NCI-H128 (cell line): ENCODE measurements at regions not wholly inside any gene's neighbourhood (a gene's known extent, or its start where the extent isn't known, plus 50 kb on each side); places are given as distances from the start of the nearest gene placed in this dataset.
"Not testable (repeated sequence)": the region's sequence is repeated elsewhere in the genome, so short reads cannot be mapped to it uniquely, and the experiment has no call there.

Experiments used
- DNase-seq: peaks from one replicate; lab custom pipeline; 2025; ENCODE audit not compliant: unreplicated experiment; lab: John Stamatoyannopoulos, UW

- no peak for DNase-seq
These were observed 364.2 kb upstream of the CNTN3 start for GRCh38 chr3:74978684-74979083.

GRCh38 chr3:74985028-74985904 lies 370.8 kb upstream of the CNTN3 start:
- not testable (repeated sequence) for DNase-seq

- DNase-seq, result no peak
These were observed 373.6 kb upstream of the CNTN3 start for GRCh38 chr3:74988095-74988494.

GRCh38 chr3:74992898-74993297 lies 378.4 kb upstream of the CNTN3 start:
- no peak for DNase-seq

- DNase-seq, result no peak
These were observed 386.9 kb upstream of the CNTN3 start for GRCh38 chr3:75001330-75001729.

DNA sequence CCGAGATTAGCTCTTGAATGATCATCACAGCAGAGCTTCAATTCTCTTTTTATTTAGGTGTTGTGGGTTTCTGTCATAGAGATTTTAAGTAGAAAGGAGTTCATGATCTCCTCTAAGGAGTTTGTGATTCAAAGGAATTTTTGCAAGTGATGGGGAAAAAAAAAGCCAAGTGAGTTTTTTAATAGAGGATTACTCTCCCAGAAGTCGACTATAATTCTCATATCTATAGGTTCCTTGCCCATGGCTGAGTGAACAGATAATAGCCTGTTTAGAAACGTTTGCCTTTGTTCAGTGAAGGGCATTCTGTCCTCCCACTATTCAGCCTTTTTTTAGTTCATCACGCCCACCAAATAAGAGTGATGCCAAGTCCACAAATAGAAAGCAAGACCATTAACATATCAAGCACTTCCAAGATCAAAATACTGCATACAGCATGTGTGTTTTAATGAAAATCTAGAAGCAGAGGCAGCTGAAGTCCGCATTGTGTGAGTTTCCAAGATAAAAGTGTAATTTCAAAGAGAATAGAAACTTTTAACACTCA lies 398.4 kb upstream of the CNTN3 start:
- DNase-seq, result no peak

- no peak for DNase-seq
These were observed 399.5 kb upstream of the CNTN3 start for GRCh38 chr3:75014008-75014407.

DNA sequence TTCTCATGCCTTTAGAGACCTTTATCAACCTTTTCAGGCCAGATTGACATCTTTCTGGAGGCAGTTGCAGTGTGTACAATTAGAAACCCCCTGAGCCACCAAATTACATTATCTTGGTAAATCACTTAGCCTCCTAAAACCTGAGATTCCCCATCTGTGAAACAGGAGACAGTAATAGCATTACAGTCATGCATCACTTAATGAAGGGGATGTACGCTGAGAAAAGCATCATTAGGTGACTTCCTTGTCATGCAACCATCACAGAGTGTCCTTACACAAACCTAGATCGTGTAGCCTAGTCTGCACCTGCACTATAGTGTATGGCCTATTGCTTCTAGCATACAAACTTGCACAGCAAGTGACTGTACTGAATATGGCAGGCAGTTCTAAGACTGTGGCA lies 400.8 kb upstream of the CNTN3 start:
- no peak for DNase-seq

DNA sequence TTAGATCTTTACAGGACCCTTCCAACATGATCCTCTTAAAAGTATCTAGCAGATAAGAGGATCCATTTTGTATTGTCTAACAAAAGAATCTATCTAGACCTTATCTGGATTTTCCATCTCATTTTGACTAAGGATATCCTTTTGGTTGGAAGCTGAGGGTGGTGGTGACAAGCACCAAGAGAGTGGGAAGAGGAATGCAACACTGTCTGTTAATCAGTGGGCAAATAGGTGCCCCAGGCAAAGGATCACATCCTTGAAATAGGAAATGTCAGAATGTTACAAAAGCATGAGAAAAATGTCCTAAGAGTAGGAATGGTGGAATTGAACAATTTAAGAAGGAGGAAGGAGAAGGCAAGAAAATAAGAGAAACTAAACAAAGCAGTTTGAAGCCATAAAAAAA lies 420.7 kb upstream of the CNTN3 start:
- no peak for DNase-seq

DNA sequence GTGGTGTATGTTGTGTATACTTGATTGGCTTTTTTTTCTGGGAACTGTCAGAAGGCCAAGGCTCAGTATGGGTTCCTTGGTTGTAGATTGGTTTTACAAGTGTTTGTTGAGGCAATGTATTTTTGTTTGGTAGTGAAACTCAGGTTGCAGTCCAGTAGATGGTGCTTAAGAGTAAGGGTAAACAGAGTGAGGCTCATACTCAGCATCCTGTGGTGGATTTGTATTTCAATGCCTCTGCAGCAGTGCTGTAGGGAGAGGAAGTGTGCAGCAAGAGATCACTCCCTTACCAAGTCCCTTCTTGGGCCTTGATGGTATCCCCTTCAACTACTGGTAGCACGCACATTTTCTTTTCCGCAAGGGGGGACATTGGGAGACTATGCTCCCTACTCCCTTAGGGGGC lies 428.5 kb upstream of the CNTN3 start:
- DNase-seq, result no peak

- DNase-seq, result no peak
These were observed 434.2 kb upstream of the CNTN3 start for GRCh38 chr3:75048650-75049049.

- DNase-seq, result no peak
These were observed 435.1 kb upstream of the CNTN3 start for GRCh38 chr3:75049533-75049932.

DNA sequence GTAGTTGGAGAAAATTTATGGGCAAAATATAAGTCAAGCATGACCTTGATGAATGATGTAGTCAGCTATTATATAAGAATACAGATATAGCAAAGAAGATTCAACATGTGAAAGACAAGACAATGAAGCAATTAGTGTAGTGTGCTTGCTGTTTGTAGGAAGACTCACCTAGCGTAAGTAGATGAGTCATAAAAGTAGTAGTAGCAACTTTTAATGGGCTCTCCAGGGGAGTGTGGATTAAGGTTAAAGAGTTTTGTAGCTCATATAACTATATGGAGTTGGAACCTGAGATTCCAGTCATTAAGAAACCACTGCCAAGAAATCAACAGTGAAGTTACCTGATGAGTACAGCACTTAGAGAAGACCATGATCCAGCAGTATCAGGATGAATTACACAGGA lies 444.7 kb upstream of the CNTN3 start:
- DNase-seq, result no peak

DNA sequence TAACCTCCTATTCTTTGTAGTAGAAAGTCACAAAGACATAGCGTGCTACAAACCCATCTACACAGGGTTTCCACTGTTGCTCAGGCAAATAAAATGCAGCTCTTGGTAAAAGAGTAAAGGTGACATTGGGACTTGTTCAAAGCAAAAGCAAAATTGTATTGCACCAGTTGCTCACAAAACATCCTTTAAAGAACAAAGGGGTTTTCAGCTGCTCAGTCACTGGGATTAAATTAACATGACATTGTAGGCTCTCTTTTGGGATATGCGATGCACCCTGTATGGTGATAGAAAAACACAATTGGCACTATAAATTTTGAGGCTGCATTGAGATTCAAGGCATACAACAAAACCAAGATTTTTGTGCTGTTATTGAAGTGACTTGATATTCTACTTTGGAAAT lies 447.3 kb upstream of the CNTN3 start:
- no peak for DNase-seq

GRCh38 chr3:75075158-75075557 lies 460.7 kb upstream of the CNTN3 start:
- DNase-seq, result no peak

DNA sequence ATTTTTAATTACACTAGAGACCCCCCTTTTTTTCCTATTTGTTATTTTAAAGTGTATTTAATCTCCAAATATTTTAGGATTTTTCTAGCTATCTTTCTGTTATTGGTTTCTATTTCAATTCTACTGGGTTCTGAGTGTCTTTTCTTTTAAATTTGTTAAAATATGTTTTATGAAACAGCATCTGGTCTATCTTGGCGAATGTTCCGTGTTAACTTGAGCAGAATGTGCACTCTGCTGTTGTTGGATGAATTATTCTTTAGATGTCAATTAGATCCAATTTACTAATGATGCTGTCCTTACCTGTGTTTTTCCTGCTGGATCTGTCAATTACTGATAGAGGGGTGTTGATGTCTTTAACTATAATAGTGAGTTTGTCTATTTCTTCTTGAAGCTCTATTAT lies 462.0 kb upstream of the CNTN3 start:
- DNase-seq, result no peak

DNA sequence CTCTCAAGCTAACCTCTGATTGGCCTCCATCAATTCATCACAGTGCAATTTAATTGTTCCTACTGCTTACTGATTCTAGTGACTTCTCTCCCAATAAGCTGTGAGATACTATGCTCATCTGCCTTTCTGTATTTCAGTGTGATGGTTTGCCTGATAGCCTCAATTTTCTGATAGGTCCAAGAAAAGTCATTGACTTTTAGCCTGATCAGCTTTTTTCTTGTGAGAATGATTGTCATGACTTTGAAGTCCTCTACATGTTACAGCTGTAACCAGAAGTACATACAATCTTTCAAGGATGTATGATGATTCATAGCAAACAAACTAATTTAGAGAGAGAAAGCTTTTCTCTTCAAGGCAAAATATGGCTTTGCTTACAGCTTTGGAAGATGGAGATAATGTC lies 463.8 kb upstream of the CNTN3 start:
- no peak for DNase-seq

DNA sequence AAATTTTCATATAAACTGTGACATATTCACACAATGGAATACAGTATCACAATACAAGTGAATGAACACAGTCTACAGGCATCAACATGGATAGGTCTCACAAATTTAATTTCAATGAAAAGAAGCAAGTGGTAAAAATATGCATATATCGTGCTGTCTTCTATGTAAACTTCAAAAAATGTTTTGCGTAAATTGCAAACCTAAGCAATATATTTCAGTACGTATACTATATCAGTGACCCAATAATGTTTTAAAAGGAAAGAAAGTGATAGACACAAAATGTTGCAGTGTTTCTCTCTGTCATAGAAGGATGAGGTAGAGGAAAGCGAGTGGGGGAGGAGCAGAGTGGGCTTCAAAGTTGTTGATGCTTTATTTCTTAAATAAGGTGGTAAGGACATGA lies 468.4 kb upstream of the CNTN3 start:
- DNase-seq, result no peak

DNA sequence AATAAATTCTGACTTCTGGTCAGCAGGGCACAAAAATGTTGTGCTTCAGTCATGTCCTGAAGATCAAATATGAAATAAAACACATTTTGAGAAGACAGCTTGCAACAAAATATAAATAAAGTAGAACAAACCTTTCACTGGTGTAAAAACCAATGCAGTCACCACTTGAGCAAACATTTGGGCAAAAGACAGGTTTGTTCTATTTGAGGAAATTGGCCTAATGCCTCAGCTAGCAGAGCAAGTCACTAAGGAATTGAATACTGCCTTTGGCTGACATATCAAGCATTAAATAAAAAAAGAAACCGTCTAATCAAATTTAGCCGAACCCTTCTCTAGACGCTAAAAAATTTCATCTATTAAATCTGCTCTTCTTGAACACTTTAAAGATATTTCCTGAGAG lies 475.4 kb upstream of the CNTN3 start:
- DNase-seq, result no peak

- DNase-seq, result no peak
These were observed 487.1 kb upstream of the CNTN3 start for GRCh38 chr3:75101329-75102147.

GRCh38 chr3:75110741-75111140 lies 496.3 kb upstream of the CNTN3 start:
- DNase-seq, result no peak

GRCh38 chr3:75115695-75116094 lies 501.2 kb upstream of the CNTN3 start:
- no peak for DNase-seq
